ENCODE measurements at regions not wholly inside any gene's neighbourhood (a gene's known extent, or its start where the extent isn't known, plus 50 kb on each side); places are given as distances from the start of the nearest gene placed in this dataset.

DNA sequence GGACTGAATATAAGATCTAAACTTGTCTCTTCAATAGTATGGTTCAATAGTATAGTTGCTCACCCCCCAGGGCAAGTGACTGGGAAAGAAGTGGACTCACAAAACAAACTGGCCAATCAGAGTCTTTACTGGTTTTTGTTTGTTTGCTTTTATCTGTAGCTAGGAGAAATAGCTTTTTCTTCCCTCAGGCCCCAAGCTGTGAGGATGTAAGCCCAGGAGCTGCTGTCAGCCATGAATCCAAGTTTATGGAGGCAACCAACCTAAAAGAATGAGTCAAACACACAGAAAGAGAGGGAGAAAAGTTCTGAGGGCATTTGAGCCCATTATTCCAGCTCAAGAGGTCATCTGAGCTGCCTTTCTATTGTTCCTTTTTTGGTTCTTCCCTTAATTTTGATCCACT, 375.3 kb downstream of the BCAT1 start:
- TF ChIP-seq, protein P1, sequence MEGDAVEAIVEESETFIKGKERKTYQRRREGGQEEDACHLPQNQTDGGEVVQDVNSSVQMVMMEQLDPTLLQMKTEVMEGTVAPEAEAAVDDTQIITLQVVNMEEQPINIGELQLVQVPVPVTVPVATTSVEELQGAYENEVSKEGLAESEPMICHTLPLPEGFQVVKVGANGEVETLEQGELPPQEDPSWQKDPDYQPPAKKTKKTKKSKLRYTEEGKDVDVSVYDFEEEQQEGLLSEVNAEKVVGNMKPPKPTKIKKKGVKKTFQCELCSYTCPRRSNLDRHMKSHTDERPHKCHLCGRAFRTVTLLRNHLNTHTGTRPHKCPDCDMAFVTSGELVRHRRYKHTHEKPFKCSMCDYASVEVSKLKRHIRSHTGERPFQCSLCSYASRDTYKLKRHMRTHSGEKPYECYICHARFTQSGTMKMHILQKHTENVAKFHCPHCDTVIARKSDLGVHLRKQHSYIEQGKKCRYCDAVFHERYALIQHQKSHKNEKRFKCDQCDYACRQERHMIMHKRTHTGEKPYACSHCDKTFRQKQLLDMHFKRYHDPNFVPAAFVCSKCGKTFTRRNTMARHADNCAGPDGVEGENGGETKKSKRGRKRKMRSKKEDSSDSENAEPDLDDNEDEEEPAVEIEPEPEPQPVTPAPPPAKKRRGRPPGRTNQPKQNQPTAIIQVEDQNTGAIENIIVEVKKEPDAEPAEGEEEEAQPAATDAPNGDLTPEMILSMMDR (IDR thresholded peaks at IDR 0.05; ENCODE audit: insufficient read depth, low read depth, low read length): no peak
- peak; percentile 14 for DNase-seq (ENCODE audit: low read depth)
- H3K4me3 ChIP-seq (ENCODE audit: low read depth, low read length): no peak overlapping the region

DNA sequence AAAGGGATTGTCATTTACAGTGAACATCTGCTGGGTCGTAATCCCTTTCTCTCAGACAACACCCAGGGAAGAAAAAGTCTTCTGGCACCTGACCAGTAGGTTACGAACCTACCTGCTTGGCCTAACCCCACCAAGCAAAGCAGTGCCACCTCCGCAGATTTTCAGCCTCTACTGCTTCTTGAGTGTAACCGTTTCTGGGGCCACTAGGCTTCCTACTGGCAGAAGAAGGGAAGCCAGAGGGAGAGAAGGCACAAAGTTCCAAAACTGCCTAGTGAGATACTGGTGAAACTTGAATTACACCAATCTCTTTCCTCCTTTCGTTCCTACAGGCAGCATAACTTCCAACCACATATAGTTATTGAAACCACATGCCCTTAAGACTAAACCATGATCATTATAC, 383.6 kb downstream of the BCAT1 start:
- TF ChIP-seq, protein P1 (IDR thresholded peaks at IDR 0.05; ENCODE audit: insufficient read depth, low read depth, low read length): no peak
- no peak overlapping the region for H3K4me3 ChIP-seq (ENCODE audit: low read depth, low read length)
- no peak for DNase-seq (ENCODE audit: low read depth)

DNA sequence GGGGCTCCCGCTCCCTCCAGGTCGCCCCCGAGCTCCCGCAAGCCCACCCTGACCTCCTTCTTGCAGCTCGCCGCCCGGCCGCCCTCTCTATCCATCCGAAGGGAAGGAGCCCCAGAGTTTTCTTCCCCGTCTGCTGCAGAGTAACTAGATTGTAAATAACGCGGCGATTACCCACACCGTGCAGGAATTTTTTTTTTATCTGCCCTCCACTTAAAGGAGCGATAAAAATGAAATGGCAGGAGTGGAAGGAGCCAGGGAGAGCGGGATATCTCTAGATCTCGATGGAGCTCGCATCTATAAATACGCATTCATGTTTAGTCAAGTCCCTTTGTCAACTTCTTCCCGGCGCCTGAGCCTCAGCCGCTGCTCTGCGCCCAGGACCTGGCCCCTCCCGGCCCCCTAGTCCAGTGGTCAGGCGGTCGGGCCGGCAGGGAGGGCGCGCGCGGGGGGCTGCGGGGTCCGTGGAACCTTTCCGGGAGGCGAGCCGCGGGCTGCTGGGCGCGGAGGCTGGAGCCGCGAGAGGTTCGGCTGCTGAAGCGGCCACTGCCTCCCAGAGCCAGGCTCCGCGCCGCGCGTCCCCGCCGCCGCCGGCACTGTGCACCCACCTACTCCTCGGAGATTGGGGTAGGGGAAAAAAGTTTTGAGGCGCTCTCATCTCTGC, 386.0 kb downstream of the BCAT1 start:
- TF ChIP-seq, protein P1 (IDR thresholded peaks at IDR 0.05; ENCODE audit: insufficient read depth, low read depth, low read length): no peak
- DNase-seq (ENCODE audit: low read depth): peak; percentile 81
- H3K4me3 ChIP-seq (ENCODE audit: low read depth, low read length): peak overlapping the region; percentile 93

DNA sequence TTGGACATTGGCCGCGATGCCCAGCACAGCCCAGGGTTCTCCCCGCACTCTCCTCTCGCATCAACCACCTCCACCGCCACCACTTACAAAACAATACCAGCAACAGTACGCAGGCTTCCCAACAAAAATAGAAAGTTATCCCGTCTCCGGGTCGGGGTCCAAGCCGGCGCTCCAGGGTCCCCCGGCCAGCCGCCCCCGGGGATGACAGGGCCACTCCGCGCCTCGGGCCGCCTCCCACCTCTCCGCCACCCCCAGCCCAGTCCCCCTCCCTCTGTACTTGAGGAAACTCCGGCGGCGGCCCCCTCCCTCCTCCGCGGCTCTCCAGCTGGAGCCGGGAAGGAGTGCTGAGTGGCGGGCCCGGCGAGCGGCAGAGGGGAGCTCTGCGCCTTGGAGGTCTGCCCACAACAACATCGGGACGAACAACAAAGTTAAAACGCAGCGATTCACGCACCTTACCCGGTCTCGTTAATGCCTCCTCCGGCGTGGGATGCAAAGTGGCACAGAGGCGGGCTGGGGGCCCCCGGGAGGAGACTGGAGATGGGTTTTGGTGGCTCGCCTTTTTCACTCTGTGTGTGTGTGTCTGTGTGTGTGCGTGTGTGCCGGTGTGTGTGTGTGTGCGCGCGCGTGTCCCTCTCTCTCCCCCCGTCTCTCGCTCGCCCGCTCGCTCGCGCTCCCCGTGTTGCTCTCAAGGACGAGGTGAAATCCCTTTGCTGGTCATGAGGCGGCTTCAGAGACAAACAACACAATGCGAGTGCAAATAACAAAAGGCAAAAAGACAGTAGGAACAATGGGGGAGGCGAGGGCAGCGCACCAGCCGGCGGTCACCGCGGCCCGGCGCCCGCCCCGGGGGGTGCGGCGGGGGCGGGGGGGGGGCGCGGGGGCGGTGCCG, 386.8 kb downstream of the BCAT1 start:
- peak; percentile 73 for DNase-seq (ENCODE audit: low read depth)
- TF ChIP-seq, protein P1 (IDR thresholded peaks at IDR 0.05; ENCODE audit: insufficient read depth, low read depth, low read length): no peak
- H3K4me3 ChIP-seq (ENCODE audit: low read depth, low read length): peak overlapping the region; percentile 93

GRCh38 chr12:24561411-24561871, 387.5 kb downstream of the BCAT1 start:
- peak overlapping the region; percentile 93 for H3K4me3 ChIP-seq (ENCODE audit: low read depth, low read length)
- TF ChIP-seq, protein P1 (IDR thresholded peaks at IDR 0.05; ENCODE audit: insufficient read depth, low read depth, low read length): no peak
- DNase-seq (ENCODE audit: low read depth): peak; percentile 80

- no peak for DNase-seq (ENCODE audit: low read depth)
- peak overlapping the region; percentile 93 for H3K4me3 ChIP-seq (ENCODE audit: low read depth, low read length)
- TF ChIP-seq, protein P1 (IDR thresholded peaks at IDR 0.05; ENCODE audit: insufficient read depth, low read depth, low read length): no peak
These were observed 388.1 kb downstream of the BCAT1 start for GRCh38 chr12:24560831-24561271.

All from fibroblast of villous mesenchyme (primary cell).